HS-5 (cell line): ENCODE measurements at regions not wholly inside any gene's neighbourhood (a gene's known extent, or its start where the extent isn't known, plus 50 kb on each side); places are given as distances from the start of the nearest gene placed in this dataset.
"Not testable (repeated sequence)": the region's sequence is repeated elsewhere in the genome, so short reads cannot be mapped to it uniquely, and the experiment has no call there.

Experiments
- DNase-seq: peaks from one replicate; pipeline ENCODE4 v3.0.0-alpha.2; 2012; ENCODE audit warnings: low read depth

DNA sequence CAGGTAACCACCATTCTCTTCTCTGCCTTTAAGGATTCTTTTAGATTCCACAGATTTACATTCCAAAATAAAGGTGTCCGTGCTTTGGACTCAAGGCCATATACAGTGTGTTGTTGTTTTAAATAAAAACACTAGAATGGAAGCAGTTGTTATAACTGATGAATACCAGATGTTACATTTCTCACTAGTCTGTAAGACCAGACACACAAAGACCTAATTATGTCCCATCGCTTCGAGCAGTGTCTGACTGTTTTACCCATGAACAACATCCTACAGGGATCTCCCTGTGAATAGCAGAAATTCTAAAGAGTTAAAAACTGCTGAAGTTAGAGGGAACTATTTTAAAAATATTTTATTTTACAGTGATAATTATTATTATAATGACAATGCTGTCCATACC lies 574.7 kb upstream of the ZP4 start:
- no peak for DNase-seq

DNA sequence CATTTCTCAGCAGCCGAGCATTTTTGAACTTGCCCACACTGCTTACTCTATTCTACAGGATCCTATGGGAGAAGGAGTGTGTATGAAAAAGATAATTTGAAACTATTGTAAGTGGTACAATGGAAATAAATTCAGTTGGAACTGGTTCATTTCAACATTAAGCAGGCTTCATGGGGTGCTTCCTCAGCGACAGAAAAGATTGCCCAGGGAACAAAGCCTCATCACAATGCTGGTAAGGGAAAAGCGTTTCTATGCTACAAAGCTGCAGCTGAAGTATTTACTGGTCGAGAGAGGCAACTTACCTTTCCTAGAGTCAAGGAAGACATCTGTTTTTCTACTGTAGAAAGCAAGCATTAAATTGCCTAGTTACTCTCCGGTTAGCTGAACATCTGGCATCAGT lies 568.2 kb upstream of the ZP4 start:
- DNase-seq, result no peak

- DNase-seq, result no peak
These were observed 566.9 kb upstream of the ZP4 start for GRCh38 chr1:238457610-238458009.

GRCh38 chr1:238451781-238452310 lies 561.1 kb upstream of the ZP4 start:
- DNase-seq, result no peak

DNA sequence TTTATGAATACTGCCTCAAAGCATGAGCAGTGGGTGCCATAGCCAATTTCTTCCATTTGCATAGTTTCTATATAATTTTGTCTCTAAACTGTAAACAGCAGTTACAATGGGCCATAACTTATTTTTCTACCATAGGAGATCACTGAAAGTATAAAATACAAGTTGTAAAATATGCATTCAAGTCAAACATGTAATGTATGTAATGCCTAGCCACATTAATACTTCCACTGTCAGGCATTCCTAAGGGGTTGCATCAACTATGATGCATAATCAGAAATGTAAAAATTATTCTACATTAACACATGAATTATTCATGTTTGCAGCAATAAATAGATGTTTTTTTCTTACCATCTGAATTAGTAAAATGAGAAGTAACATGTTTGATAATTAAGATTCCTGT lies 560.3 kb upstream of the ZP4 start:
- no peak for DNase-seq

- no peak for DNase-seq
These were observed 553.0 kb upstream of the ZP4 start for GRCh38 chr1:238443687-238444086.

DNA sequence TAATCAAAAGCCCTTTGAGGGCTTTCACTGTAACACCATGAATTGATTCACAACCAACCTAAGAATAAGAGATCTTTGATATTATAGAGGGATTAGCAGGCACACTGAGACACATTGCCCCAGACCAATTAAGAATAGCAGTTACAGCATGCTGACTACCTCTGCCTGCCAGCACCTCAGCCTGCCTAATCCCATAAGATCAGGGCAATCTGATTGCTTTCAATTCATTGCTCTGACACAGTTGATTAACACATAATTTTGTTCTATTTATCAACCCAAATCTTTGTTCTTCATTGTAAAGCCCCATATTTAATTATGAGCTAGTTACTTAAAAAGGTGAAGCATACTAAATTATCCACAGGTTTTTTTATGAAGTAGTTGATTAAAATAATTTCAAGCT lies 548.8 kb upstream of the ZP4 start:
- DNase-seq, result no peak

GRCh38 chr1:238438311-238439270 lies 547.9 kb upstream of the ZP4 start:
- DNase-seq, result no peak

DNA sequence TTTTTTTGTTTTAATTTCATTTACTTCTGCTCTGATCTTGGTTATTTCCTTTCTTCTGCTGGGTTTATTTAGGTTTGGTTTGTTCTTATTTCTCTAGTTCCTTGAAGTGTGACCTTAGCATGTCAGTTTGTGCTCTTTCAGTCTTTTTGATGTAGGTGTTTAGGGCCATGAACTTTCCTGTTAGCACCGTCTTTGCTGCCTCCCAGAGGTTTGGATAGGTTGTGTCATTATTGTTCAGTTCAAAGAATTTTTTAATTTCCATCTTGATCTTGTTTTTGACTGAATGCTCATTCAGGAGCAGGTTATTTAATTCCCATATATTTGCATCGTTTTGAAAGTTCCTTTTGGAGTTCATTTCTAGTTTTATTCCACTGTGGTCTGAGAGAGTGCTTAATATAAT lies 539.0 kb upstream of the ZP4 start:
- DNase-seq, result not testable (repeated sequence)

DNA sequence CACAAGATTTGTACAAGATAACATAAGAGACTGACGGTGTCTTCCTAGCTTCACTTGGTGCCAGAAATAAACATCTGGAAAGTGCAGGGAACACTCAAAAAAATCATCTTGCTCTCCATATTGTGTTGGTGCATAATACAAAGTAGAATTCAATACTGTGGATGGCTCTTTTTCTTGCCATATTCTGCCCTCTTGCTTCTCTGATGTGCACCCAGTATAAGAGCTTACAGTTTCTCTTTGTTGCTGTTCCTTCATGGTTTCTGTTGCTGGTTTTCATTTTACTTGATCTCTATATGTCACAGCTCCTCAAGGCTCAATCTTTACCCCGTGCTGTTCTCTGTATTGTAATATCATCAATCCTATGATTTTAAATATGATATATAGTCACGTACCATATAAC lies 528.5 kb upstream of the ZP4 start:
- DNase-seq, result no peak

- DNase-seq, result peak; percentile 73
These were observed 519.2 kb upstream of the ZP4 start for GRCh38 chr1:238409932-238410331.

- peak; percentile 98 for DNase-seq
These were observed 518.6 kb upstream of the ZP4 start for GRCh38 chr1:238409191-238409850.

DNA sequence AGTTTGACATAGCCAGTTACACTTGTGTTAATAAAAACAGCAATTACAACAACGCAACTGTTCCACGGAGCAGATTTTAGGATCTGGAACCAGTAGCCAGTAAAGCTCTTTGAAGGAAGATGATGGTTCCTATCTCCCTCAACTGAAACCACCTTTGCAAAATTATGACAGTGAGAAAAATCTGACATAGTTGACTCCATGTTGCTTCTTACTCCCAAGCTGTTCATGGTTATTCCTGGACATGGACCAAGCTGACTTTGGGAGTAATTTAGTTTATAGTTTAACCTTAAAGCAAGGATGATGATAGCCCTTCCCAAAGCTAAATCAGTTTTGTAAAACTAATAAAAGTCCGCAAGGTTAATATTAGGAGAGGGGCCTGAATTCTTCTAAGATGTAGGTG lies 518.0 kb upstream of the ZP4 start:
- DNase-seq, result no peak

- no peak for DNase-seq
These were observed 515.6 kb upstream of the ZP4 start for GRCh38 chr1:238406098-238406860.

DNA sequence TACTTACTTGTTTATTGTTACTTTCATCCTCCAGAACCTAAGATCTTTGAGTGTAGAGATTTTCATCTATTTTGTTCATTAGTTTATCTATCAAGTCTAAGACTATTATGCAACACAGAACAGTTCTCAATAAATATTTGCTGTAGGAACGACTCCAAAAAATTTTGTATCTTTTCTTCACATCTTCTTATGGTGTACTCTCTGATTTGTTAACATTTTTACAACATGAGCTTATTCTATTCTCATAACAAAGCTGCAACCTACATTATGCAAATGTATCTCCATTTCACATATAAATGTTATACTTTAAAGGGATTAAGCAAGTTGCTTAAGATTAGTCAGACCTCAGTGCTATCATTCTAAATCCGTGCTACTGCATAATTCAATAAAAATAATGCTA lies 514.2 kb upstream of the ZP4 start:
- DNase-seq, result no peak

DNA sequence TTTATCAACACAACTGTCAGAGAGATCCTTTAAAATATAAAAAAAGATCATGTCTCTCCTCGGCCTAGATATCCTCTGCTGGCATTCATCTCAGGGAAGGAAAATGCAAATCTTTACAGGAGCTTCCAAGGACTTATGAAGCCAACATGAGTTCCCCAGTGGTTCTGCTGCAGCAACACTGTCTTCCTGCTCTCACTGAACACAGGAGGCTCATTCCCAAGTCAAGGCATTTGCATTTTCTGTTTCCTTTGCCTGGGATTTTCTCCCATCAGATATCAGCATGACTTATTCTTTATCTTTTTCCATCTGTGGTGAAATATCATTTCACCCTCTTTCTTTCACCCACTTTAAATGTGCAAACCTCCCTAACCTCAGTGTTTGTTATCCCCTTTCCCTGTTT lies 513.8 kb upstream of the ZP4 start:
- DNase-seq, result no peak

GRCh38 chr1:238401144-238401543 lies 510.4 kb upstream of the ZP4 start:
- DNase-seq, result no peak

- DNase-seq, result no peak
These were observed 508.8 kb upstream of the ZP4 start for GRCh38 chr1:238399558-238399957.

- no peak for DNase-seq
These were observed 505.4 kb upstream of the ZP4 start for GRCh38 chr1:238396140-238396539.

GRCh38 chr1:238384381-238384780 lies 493.7 kb upstream of the ZP4 start:
- DNase-seq, result no peak

DNA sequence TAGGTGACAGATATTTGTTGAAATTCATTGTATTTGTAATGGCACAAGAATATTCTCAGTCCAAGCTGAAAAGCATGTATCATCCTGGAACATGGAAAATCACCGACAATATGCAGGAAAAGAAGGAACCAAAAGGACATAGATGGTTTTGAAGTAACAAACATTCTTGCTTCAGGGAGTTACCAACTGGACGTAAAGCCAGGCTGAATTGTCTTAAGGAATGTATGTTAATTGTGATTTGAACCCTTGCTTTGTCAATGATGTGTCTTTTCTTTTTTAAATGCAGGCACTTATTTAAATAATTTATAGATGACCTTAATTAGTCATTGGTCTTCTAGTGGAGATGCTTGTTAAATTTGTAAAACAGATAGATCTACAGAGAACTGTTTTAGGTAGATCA lies 489.4 kb upstream of the ZP4 start:
- DNase-seq, result no peak

DNA sequence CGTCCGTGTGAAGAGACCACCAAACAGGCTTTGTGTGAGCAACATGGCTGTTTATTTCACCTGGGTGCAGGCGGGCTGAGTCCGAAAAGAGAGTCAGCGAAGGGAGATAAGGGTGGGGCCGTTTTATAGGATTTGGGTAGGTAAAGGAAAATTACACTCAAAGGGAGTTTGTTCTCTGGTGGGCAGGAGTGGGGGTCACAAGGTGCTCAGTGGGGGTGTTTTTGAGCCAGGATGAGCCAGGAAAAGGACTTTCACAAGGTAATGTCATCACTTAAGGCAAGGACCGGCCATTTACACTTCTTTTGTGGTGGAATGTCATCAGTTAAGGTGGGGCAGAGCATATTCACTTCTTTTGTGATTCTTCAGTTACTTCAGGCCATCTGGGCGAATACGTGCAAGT lies 488.7 kb upstream of the ZP4 start:
- DNase-seq, result not testable (repeated sequence)
